Activated naive CD4-positive, alpha-beta T cell treated with anti-CD3 and anti-CD28 coated beads, Interleukin-2, amount 50 U/mL, for 72 hours (primary cell): ENCODE measurements at regions not wholly inside any gene's neighbourhood (a gene's known extent, or its start where the extent isn't known, plus 50 kb on each side); places are given as distances from the start of the nearest gene placed in this dataset.

ENCODE experiments used
- ATAC-seq, 2 donors: fragments of 150-1000 bp; cut with Tn5 transposase; 2 replicates each; pipeline ENCODE4 v1.10.0; 2021; ENCODE audit warnings: mild to moderate bottlenecking in 2 of 2, moderate library complexity in 2 of 2
- DNase-seq, 2 donors: peaks; one replicate each; pipeline ENCODE4 v3.0.0; 2021 to 2022; ENCODE audit warnings: low spot score in 2 of 2
- H3K27ac Mint-ChIP-seq, 2 donors: one replicate each; pipeline ENCODE4 v1.8.0; 2022; ENCODE audit warnings: mild to moderate bottlenecking in 2 of 2, mixed read lengths in 2 of 2
- H3K36me3 Mint-ChIP-seq, 2 donors: one replicate each; pipeline ENCODE4 v1.8.0; 2022; ENCODE audit warnings: mixed read lengths in 2 of 2
- H3K9me3 Mint-ChIP-seq, 2 donors: one replicate each; pipeline ENCODE4 v1.8.0; 2022; ENCODE audit warnings: mixed read lengths in 2 of 2

GRCh38 chr18:6580401-6580800 is 149.1 kb upstream of the ARHGAP28 start:
- Mint-ChIP-seq H3K36me3 (peaks cover 0 to 20% of the 10 kb centered on the region in 2 donors), H3K27ac (no peak overlapping the region), H3K9me3 (peaks cover 25 to 28% of the 10 kb centered on the region in 2 donors)
- no peak for ATAC-seq
- DNase-seq, result no peak

GRCh38 chr18:6589923-6590322 is 139.6 kb upstream of the ARHGAP28 start:
- H3K36me3 Mint-ChIP-seq, result peaks cover 0 to 1% of the 10 kb centered on the region in 2 donors
- no peak overlapping the region for H3K27ac Mint-ChIP-seq
- peaks cover 11 to 25% of the 10 kb centered on the region in 2 donors for H3K9me3 Mint-ChIP-seq
- ATAC-seq, result no peak
- no peak for DNase-seq

- Mint-ChIP-seq H3K36me3 (no peaks in the 10 kb centered on the region), H3K27ac (no peak overlapping the region), H3K9me3 (peaks cover 13 to 23% of the 10 kb centered on the region in 2 donors)
- DNase-seq (no peak), ATAC-seq (no peak)
Measured at GRCh38 chr18:6590326-6590725, 139.2 kb upstream of the ARHGAP28 start.

- H3K36me3 Mint-ChIP-seq, result no peaks in the 10 kb centered on the region
- peaks cover 12 to 14% of the 10 kb centered on the region in 2 donors for H3K9me3 Mint-ChIP-seq
- no peak for DNase-seq
- no peak overlapping the region for H3K27ac Mint-ChIP-seq
- no peak for ATAC-seq
Measured at GRCh38 chr18:6591491-6591890, 138.0 kb upstream of the ARHGAP28 start.

GRCh38 chr18:6592522-6592921 is 137.0 kb upstream of the ARHGAP28 start:
- Mint-ChIP-seq H3K36me3 (no peaks in the 10 kb centered on the region), H3K9me3 (peaks cover 10% of the 10 kb centered on the region in 2 donors), H3K27ac (no peak overlapping the region)
- DNase-seq (no peak), ATAC-seq (no peak)

GRCh38 chr18:6593142-6593885 is 136.2 kb upstream of the ARHGAP28 start:
- Mint-ChIP-seq H3K9me3 (peaks cover 8 to 10% of the 10 kb centered on the region in 2 donors), H3K36me3 (no peaks in the 10 kb centered on the region), H3K27ac (no peak overlapping the region)
- no peak for ATAC-seq
- no peak for DNase-seq

GRCh38 chr18:6595666-6596065 is 133.8 kb upstream of the ARHGAP28 start:
- Mint-ChIP-seq H3K36me3 (no peaks in the 10 kb centered on the region), H3K27ac (no peak overlapping the region), H3K9me3 (peaks cover 8 to 10% of the 10 kb centered on the region in 2 donors)
- DNase-seq (no peak), ATAC-seq (no peak)

GRCh38 chr18:6598657-6599056 is 130.9 kb upstream of the ARHGAP28 start:
- Mint-ChIP-seq H3K9me3 (peaks cover 8 to 10% of the 10 kb centered on the region in 2 donors), H3K36me3 (no peaks in the 10 kb centered on the region), H3K27ac (no peak overlapping the region)
- ATAC-seq (no peak), DNase-seq (no peak)

- ATAC-seq (no peak), DNase-seq (no peak)
- Mint-ChIP-seq H3K9me3 (peaks cover 0 to 3% of the 10 kb centered on the region in 2 donors), H3K27ac (no peak overlapping the region), H3K36me3 (no peaks in the 10 kb centered on the region)
Measured at GRCh38 chr18:6600667-6601167, 128.8 kb upstream of the ARHGAP28 start.

GRCh38 chr18:6601241-6601640 is 128.3 kb upstream of the ARHGAP28 start:
- Mint-ChIP-seq H3K36me3 (no peaks in the 10 kb centered on the region), H3K27ac (no peak overlapping the region), H3K9me3 (peaks cover 0 to 3% of the 10 kb centered on the region in 2 donors)
- ATAC-seq, result no peak
- DNase-seq, result no peak

- Mint-ChIP-seq H3K27ac (no peak overlapping the region), H3K9me3 (peaks cover 0 to 3% of the 10 kb centered on the region in 2 donors), H3K36me3 (no peaks in the 10 kb centered on the region)
- DNase-seq (no peak), ATAC-seq (no peak)
Measured at GRCh38 chr18:6602365-6602764, 127.2 kb upstream of the ARHGAP28 start.

- Mint-ChIP-seq H3K36me3 (no peaks in the 10 kb centered on the region), H3K9me3 (peaks cover 5 to 9% of the 10 kb centered on the region in 2 donors), H3K27ac (no peak overlapping the region)
- ATAC-seq (no peak), DNase-seq (no peak)
Measured at GRCh38 chr18:6604573-6604941, 125.0 kb upstream of the ARHGAP28 start.

GRCh38 chr18:6605115-6605869 is 124.2 kb upstream of the ARHGAP28 start:
- no peak for DNase-seq
- Mint-ChIP-seq H3K36me3 (no peaks in the 10 kb centered on the region), H3K27ac (no peak overlapping the region), H3K9me3 (peaks cover 5 to 9% of the 10 kb centered on the region in 2 donors)
- ATAC-seq, result no peak

- no peak overlapping the region for H3K27ac Mint-ChIP-seq
- DNase-seq, result no peak
- no peaks in the 10 kb centered on the region for H3K36me3 Mint-ChIP-seq
- peaks cover 10 to 13% of the 10 kb centered on the region in 2 donors for H3K9me3 Mint-ChIP-seq
- ATAC-seq, result no peak
Measured at GRCh38 chr18:6606411-6607085, 123.0 kb upstream of the ARHGAP28 start.

- ATAC-seq (no peak), DNase-seq (no peak)
- no peaks in the 10 kb centered on the region for H3K36me3 Mint-ChIP-seq
- peaks cover 16 to 18% of the 10 kb centered on the region in 2 donors for H3K9me3 Mint-ChIP-seq
- no peak overlapping the region for H3K27ac Mint-ChIP-seq
Measured at GRCh38 chr18:6607343-6607742, 122.2 kb upstream of the ARHGAP28 start.

- Mint-ChIP-seq H3K27ac (no peak overlapping the region), H3K9me3 (peaks cover 23 to 26% of the 10 kb centered on the region in 2 donors), H3K36me3 (no peaks in the 10 kb centered on the region)
- DNase-seq, result no peak
- no peak for ATAC-seq
Measured at GRCh38 chr18:6609666-6610264, 119.8 kb upstream of the ARHGAP28 start.

- DNase-seq (no peak), ATAC-seq (no peak)
- Mint-ChIP-seq H3K36me3 (no peaks in the 10 kb centered on the region), H3K27ac (no peak overlapping the region), H3K9me3 (peaks cover 23 to 26% of the 10 kb centered on the region in 2 donors)
Measured at GRCh38 chr18:6610466-6610865, 119.0 kb upstream of the ARHGAP28 start.
